NCI-H345 treated with DMSO at 0.1 percent for 48 hours (cell line): ENCODE measurements at regions not wholly inside any gene's neighbourhood (a gene's known extent, or its start where the extent isn't known, plus 50 kb on each side); places are given as distances from the start of the nearest gene placed in this dataset.

Experiments used
- DNase-seq: peaks from one replicate; lab custom pipeline; 2025; ENCODE audit not compliant: unreplicated experiment; lab: John Stamatoyannopoulos, UW

DNA sequence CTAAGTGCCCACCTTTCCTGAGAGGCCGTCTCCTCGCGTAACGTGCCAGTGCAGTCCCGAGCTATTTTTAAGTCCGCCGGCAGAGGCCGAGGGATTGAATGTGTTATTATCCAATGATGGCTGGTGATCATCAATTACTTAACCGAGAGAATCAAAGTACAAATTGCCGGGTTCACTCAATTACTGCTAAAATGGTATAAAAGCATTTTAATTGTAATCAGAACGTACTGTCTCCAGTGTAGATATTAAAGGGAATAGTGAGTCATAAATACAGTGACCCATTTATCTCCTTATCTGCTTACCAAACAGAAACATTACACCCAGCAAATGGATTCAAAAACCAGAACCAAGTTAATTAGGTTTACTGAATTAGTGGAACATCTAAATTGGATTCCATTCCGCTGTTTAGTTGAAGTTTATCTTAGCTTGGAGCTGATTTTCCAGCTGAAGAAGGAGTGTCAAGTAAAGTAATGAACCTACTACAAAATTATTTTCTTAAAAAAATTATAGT is 334.9 kb downstream of the BRD1 start:
- no peak for DNase-seq

DNA sequence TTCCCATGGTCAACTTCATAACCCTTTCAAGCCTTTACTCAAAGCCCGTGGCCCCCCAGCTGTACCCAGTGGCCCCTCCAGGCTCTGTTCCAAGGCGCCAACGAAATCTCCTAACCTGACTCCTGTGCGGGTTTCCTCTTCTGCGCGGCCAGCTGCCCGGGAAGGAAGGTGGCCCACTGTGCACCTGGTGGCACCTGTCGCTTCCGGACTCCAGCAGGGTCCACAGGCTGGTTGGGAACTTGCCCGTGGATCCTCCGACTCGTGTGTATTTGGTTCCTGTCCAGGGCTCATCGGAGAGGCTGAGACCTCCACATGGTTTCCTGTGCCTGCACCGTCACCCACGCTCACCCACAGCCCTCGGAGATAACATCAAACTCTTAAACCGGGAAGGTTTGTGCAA is 335.4 kb downstream of the BRD1 start:
- DNase-seq, result no peak

GRCh38 chr22:49491726-49492125 is 335.9 kb downstream of the BRD1 start:
- DNase-seq, result no peak

DNA sequence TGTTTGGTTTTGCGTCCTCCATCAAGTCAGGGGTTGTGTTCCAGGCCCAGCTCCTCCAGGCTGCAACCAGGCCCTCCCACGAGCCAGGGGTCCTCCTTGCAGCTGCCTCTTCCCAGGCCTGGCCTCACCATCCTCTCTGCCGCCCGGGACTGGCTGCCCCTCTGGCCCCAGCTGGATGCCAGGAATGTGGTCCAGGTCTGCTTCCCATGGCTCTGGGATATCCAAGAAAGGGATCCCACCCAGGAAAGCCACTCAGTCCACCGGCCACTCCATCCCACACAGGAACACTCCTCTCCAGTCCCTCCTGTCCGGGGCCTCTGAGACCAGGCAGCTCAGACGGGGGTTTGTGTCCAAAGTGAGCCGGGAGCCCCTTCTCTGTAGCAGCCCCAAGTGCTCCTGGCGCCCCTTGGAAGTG is 336.4 kb downstream of the BRD1 start:
- no peak for DNase-seq

- DNase-seq, result no peak
Measured at GRCh38 chr22:49490692-49491091, 337.0 kb downstream of the BRD1 start.

- no peak for DNase-seq
Measured at GRCh38 chr22:49489821-49490220, 337.9 kb downstream of the BRD1 start.

GRCh38 chr22:49488943-49489342 is 338.7 kb downstream of the BRD1 start:
- no peak for DNase-seq

DNA sequence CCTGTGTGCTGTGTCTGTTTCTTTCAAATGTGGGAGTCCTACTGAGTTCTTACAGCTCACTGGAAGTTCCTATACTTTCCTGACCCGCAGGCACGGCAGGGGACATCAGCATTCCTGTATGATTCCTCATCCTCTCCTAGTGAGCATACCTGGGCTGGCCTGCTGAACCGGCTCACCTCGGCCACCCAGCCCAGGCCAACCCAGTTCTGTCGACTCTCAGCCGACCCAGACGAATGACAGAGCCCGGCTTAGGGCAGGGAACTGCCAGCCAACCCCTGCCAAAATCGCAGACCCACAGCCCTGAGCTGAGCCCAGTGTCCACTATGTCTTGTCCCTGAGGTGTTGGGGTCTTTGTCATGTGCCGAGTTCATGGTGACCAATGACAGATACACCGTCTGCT is 339.7 kb downstream of the BRD1 start:
- DNase-seq, result no peak

DNA sequence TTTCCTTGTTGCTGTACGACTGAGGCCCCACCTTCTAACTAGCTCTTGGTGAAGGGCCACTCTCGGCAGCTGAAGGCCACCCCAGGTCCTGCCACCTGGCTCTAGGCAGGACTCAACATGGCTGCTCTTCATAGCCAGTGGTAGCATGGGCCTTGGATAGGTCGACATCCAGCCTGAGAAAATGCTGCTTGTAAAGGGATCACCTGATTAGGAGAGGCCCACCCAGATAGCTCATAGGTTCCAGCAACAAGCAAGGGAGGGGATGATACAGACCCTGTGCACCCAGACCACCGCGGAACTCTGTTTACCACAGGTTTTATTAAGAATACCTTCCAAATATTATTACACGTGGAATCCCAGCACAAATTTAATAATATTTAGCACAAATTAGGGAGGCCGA is 341.4 kb downstream of the BRD1 start:
- no peak for DNase-seq

DNA sequence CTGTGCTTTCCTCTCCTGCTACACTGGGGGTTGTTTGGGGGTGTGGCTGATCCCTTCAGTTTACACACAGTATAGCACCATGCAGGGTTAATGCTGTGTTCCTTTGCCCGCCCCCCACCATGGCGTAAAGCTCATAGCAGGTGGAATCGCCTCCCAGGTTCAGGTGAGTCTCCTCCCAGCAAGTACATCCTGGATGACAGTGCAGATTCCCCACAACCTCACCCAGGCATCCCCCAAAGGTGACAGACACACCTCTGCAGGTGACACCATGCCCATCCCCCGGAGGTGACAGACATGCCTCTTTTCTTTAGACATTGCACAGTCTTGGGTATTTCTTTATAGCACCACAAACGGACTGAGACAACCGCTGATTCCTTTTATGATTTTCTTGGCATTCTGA is 343.7 kb downstream of the BRD1 start:
- no peak for DNase-seq

- no peak for DNase-seq
Measured at GRCh38 chr22:49483281-49483870, 344.3 kb downstream of the BRD1 start.

DNA sequence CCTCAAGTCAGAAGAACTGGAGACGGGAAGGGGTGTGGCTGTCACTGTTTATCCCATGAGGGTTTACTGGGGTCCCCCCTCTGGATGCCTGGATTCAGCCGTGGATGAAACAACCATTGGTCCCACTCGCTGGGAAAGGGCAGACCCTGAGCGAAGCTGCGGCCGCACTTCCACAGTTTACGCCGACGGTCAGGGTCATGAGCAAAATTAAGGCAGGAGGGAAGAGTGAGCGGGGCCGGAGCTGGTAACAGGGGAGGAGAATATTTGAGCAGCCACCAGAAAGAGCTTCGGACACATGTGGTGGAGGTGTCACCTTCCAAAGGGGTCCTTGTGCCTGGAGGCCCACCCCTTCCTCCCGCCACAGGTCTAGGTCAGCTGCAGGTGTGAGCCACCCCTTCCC is 344.9 kb downstream of the BRD1 start:
- no peak for DNase-seq

- no peak for DNase-seq
Measured at GRCh38 chr22:49481659-49482399, 345.8 kb downstream of the BRD1 start.

DNA sequence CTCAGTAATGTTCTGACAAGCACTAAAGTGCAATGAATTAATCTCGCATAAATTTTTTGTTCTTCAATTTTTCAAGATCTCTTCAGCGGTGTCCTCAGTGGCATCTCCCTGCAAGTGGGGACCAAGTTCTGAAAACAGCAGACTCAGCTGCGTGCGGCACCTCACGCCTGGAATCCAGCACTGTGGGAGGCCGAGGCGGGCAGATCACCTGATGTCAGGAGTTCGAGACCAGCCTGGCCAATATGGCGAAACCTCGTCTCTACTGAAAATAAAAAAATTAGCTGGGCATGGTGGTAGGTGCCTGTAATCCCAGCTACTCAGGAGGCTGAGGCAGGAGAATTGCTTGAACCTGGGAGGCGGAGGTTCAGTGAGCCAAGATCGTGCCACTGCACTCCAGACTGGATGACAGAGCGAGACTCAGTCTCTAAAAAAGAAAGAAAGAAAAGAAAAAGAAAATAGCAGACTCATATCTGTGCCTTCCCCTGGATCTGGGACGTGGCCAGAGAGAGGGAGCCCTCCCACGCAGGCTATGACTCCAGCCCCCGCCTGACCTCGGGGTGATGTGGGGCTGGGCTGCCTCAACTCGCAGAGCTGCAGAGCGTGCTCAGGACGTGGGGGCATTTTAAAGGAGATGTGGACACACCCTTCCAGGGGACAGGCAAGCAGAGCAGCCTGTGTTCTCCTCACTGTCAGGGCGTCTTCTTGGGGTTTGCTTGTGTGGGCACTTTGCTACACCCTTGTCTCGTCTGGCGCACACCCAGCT is 346.6 kb downstream of the BRD1 start:
- DNase-seq, result no peak

GRCh38 chr22:49480331-49480730 is 347.3 kb downstream of the BRD1 start:
- no peak for DNase-seq

DNA sequence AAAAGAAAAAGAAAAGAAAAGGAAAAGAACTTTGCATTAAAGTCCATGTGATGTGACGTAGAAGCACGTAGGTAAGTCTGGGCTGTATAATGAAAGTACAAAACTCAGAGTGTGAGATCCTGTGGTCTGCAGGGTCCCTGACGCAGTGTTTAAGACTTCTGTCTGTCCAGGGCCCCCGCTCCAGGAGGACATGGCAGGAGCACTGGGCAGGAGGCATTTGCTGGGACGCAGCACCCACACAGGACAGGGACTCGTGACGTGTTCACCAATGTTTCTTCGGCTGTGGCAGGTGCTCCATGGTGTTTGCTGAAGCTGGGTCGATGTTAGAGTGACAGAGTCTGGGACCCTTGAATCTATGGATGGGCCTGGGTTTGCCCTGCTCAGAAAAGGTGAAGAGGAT is 348.1 kb downstream of the BRD1 start:
- no peak for DNase-seq

DNA sequence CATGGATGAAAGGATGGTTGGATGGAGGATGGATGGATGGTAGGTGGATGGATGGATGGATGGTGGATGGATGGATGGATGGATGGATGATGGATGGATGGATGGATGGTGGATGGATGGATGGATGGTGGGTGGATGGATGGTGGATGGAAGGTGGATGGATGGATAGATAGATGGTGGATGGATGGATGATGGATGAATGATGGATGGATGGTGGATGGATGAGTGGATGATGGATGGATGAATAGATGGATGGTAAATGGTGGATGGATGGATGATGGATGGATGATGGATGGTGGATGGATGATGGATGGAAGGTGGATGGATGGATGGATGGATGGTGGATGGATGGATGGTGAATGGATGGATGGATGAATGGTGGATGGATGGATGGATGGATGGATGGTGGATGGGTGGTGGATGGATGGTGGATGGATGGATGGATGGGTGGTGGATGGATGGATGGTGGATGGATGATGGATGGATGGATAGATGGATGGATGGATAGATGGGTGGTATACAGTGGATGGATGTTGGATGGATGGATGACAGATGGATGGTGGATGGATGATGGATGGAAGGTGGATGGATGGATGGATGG is 350.8 kb downstream of the BRD1 start:
- no peak for DNase-seq

DNA sequence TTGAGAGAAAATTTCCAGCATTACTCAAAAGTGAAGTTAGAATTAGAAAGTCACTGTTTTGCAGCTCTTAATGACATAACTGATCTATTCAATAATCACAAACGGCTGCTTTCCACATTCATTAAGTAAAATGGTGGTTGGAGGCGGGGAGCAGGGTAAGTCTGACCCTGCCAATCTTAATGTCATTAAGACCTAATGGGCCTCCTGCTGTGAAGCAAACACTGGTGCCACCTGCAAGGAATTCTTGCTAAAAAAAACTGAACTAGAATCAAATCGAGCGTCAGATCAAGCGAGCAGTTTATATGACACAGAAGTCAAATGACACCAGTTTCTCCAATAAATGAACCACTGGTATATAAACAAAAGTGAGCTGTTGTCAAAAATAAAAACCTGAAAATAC is 351.5 kb downstream of the BRD1 start:
- no peak for DNase-seq

- no peak for DNase-seq
Measured at GRCh38 chr22:49475253-49475652, 352.4 kb downstream of the BRD1 start.

DNA sequence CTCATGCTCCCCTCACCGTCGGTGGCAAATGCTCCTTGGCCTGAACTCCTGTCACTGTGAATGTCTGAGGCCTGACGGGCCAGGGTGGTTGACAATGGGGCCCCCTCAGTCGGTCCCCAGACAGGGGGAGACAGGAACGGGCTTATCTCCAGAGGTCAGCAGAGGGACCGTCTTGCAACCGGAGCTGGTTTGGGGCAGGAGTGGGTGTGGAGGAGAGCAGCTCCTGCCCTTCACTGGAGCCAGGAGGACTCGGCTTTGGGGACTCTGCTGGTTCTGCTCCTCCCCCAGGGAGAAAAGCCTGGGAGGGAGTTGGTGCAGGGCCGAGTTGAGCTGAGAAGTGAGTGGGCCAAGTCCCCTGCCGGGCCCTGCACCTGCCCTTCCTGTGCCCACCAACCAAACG is 354.4 kb downstream of the BRD1 start:
- no peak for DNase-seq

GRCh38 chr22:49470741-49471503 is 356.8 kb downstream of the BRD1 start:
- DNase-seq, result no peak
